Calu3 (cell line): ENCODE measurements at regions not wholly inside any gene's neighbourhood (a gene's known extent, or its start where the extent isn't known, plus 50 kb on each side); places are given as distances from the start of the nearest gene placed in this dataset.

Experiments used
- BruUV-seq: library from RNA; stranded (reverse); fragments of 400-500 nt; replicated peaks from 2 replicates; lab custom pipeline; 2021; lab: Mats Ljungman, UMichigan
- CTCF ChIA-PET: fragments of 300-600 bp; sonication (Branson Sonifier 250); formaldehyde crosslinking; loops from one replicate; lab custom pipeline; 2022; ENCODE audit warnings: antibody characterized with exemption; lab: Charles Lee
- DNase-seq: peaks from one replicate; pipeline ENCODE4 v3.0.0; 2022
- H3K27ac Mint-ChIP-seq: one replicate; pipeline ENCODE4 v1.8.0; 2022; ENCODE audit warnings: mixed read lengths; ENCODE audit not compliant: unreplicated experiment
- H3K27me3 Mint-ChIP-seq: one replicate; pipeline ENCODE4 v1.8.0; 2022; ENCODE audit warnings: mixed read lengths; ENCODE audit not compliant: unreplicated experiment
- H3K36me3 Mint-ChIP-seq: one replicate; pipeline ENCODE4 v1.8.0; 2022; ENCODE audit warnings: mild to moderate bottlenecking, moderate library complexity, mixed read lengths; ENCODE audit not compliant: insufficient read depth, unreplicated experiment
- H3K4me1 Mint-ChIP-seq: one replicate; pipeline ENCODE4 v1.8.0; 2022; ENCODE audit warnings: mild to moderate bottlenecking, low read depth, mixed read lengths; ENCODE audit not compliant: unreplicated experiment
- H3K4me3 Mint-ChIP-seq: one replicate; pipeline ENCODE4 v1.8.0; 2022; ENCODE audit warnings: mild to moderate bottlenecking, low read depth, moderate library complexity, mixed read lengths; ENCODE audit not compliant: unreplicated experiment
- H3K9me3 Mint-ChIP-seq: one replicate; pipeline ENCODE4 v1.8.0; 2022; ENCODE audit warnings: low read depth, mixed read lengths; ENCODE audit not compliant: unreplicated experiment
- CTCF ChIP-seq: fragments of 200-600 bp; IDR thresholded peaks from one replicate; pipeline ENCODE4 v1.8.0; 2022; ENCODE audit warnings: antibody characterized with exemption; ENCODE audit not compliant: unreplicated experiment
- intact Hi-C: fragments of 100-400 bp; cut with micrococcal nuclease; formaldehyde crosslinking; loops from one replicate; pipeline ENCODE4 v1.10.0; 2022; ENCODE audit not compliant: unreplicated experiment

- CTCF ChIA-PET: no interaction called here
- no peaks in the 10 kb centered on the region for H3K9me3 Mint-ChIP-seq
Observed at GRCh38 chr7:131115340-131115739, 212.3 kb upstream of the MKLN1 start.

GRCh38 chr7:131117439-131117838, 210.2 kb upstream of the MKLN1 start:
- H3K27ac Mint-ChIP-seq: no peak overlapping the region
- CTCF ChIA-PET: no interaction called here
- H3K27me3 Mint-ChIP-seq: no peaks in the 10 kb centered on the region
- TF ChIP-seq CTCF: no peak
- H3K4me1 Mint-ChIP-seq: no peaks in the 10 kb centered on the region
- no peak for DNase-seq
- no peak overlapping the region for H3K4me3 Mint-ChIP-seq
- intact Hi-C loops: no loop called here
- peaks cover 4% of the 10 kb centered on the region for H3K36me3 Mint-ChIP-seq
- no TSS peak for BruUV-seq
- H3K9me3 Mint-ChIP-seq: no peaks in the 10 kb centered on the region

More at GRCh38 chr7:131115340-131115739, 212.3 kb upstream of the MKLN1 start:
- no peaks in the 10 kb centered on the region for H3K27me3 Mint-ChIP-seq
- intact Hi-C loops: no loop called here
- no TSS peak for BruUV-seq
- no peak overlapping the region for H3K4me3 Mint-ChIP-seq
- peaks cover 16% of the 10 kb centered on the region for H3K36me3 Mint-ChIP-seq
- no peak overlapping the region for H3K27ac Mint-ChIP-seq
- no peak for DNase-seq
- TF ChIP-seq CTCF: no peak
- peaks cover 8% of the 10 kb centered on the region for H3K4me1 Mint-ChIP-seq

- Mint-ChIP-seq H3K9me3 (no peaks in the 10 kb centered on the region), H3K36me3 (peaks cover 4% of the 10 kb centered on the region), H3K27me3 (no peaks in the 10 kb centered on the region), H3K4me3 (no peak overlapping the region), H3K27ac (no peak overlapping the region), H3K4me1 (no peaks in the 10 kb centered on the region)
- BruUV-seq: no TSS peak
- CTCF ChIA-PET: no interaction called here
- DNase-seq: no peak
- intact Hi-C loops: no loop called here
- TF ChIP-seq CTCF: no peak
Observed at GRCh38 chr7:131119381-131119780, 208.3 kb upstream of the MKLN1 start.

- no peak overlapping the region for H3K27ac Mint-ChIP-seq
- no peak overlapping the region for H3K4me3 Mint-ChIP-seq
- BruUV-seq: no TSS peak
- H3K9me3 Mint-ChIP-seq: no peaks in the 10 kb centered on the region
- intact Hi-C loops: no loop called here
- peaks cover 4% of the 10 kb centered on the region for H3K36me3 Mint-ChIP-seq
- TF ChIP-seq CTCF: no peak
- no peak for DNase-seq
- no peaks in the 10 kb centered on the region for H3K4me1 Mint-ChIP-seq
- CTCF ChIA-PET: no interaction called here
- H3K27me3 Mint-ChIP-seq: peaks cover 9% of the 10 kb centered on the region
Observed at GRCh38 chr7:131122394-131122793, 205.3 kb upstream of the MKLN1 start.
